ENCODE measurements at regions not wholly inside any gene's neighbourhood (a gene's known extent, or its start where the extent isn't known, plus 50 kb on each side); places are given as distances from the start of the nearest gene placed in this dataset.

DNA sequence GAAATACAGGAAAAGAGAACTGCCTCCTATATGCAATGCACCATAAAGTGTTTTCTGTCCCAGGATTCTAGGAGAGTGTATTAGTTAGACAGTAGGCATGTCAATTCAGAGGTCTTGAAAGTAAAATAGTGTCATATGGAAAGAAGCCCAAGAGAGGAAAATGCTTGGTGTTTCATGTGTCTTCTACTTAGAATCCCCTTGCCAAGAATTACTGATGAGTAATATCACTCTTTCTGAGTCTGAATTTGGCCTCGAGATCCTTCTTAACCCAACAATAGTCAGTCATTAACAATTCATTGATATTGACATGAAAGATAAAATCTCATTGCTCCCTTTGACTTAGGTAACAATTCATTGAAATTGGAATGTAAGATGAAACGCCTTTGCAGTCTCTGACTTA lies 972.2 kb downstream of the TTLL7 start:
- Histone ChIP-seq H3K4me3 (ENCODE audit: severe bottlenecking) (no peak overlapping the region), H3K4me1 (ENCODE audit: insufficient read depth, poor library complexity, severe bottlenecking) (no peaks in the 10 kb centered on the region), H3K27me3 (ENCODE audit: insufficient read depth, poor library complexity, severe bottlenecking) (no peaks in the 10 kb centered on the region), H3K27ac (ENCODE audit: poor library complexity, severe bottlenecking) (no peak overlapping the region), H3K36me3 (ENCODE audit: low read depth) (no peaks in the 10 kb centered on the region), H3K9me3 (ENCODE audit: severe bottlenecking) (no peaks in the 10 kb centered on the region)
- TF ChIP-seq, protein P1, sequence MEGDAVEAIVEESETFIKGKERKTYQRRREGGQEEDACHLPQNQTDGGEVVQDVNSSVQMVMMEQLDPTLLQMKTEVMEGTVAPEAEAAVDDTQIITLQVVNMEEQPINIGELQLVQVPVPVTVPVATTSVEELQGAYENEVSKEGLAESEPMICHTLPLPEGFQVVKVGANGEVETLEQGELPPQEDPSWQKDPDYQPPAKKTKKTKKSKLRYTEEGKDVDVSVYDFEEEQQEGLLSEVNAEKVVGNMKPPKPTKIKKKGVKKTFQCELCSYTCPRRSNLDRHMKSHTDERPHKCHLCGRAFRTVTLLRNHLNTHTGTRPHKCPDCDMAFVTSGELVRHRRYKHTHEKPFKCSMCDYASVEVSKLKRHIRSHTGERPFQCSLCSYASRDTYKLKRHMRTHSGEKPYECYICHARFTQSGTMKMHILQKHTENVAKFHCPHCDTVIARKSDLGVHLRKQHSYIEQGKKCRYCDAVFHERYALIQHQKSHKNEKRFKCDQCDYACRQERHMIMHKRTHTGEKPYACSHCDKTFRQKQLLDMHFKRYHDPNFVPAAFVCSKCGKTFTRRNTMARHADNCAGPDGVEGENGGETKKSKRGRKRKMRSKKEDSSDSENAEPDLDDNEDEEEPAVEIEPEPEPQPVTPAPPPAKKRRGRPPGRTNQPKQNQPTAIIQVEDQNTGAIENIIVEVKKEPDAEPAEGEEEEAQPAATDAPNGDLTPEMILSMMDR (IDR thresholded peaks at IDR 0.05; ENCODE audit: poor library complexity, severe bottlenecking), result no peak
- peak; percentile 23; the same call in 1 of the 3 replicates for ATAC-seq (ENCODE audit: low read depth)
- no peak for DNase-seq (ENCODE audit: low spot score)

DNA sequence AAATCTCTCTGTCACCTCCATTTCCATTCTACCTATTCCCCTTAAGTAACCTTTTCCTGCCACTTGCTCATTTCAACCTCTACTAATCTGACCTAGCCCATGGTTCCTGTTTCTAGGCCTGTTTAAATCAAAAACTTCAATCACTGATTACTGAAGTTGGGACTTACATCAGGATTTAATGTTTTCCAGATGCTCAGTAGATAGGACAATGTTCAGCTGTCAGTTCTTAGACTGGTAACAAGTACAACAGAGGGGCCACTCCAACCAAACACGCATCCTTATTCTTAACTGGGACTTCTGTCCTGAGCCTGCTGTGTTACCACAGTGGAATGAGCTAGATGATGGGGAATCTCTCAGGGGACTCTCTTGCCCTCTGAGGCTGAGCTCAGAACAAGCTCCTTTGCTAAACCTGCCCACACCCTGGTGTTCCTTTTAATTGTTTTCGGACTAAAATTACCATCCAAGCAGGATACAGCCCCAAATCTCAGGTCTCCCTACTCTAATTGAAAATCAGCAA lies 974.6 kb downstream of the TTLL7 start:
- H3K4me1 ChIP-seq (ENCODE audit: insufficient read depth, poor library complexity, severe bottlenecking), result no peaks in the 10 kb centered on the region
- no peaks in the 10 kb centered on the region for H3K36me3 ChIP-seq (ENCODE audit: low read depth)
- H3K4me3 ChIP-seq (ENCODE audit: severe bottlenecking), result no peak overlapping the region
- H3K27ac ChIP-seq (ENCODE audit: poor library complexity, severe bottlenecking), result no peak overlapping the region
- H3K27me3 ChIP-seq (ENCODE audit: insufficient read depth, poor library complexity, severe bottlenecking), result no peaks in the 10 kb centered on the region
- no peak for DNase-seq (ENCODE audit: low spot score)
- TF ChIP-seq, protein P1 (IDR thresholded peaks at IDR 0.05; ENCODE audit: poor library complexity, severe bottlenecking), result no peak
- no peaks in the 10 kb centered on the region for H3K9me3 ChIP-seq (ENCODE audit: severe bottlenecking)
- no peak for ATAC-seq (ENCODE audit: low read depth)

DNA sequence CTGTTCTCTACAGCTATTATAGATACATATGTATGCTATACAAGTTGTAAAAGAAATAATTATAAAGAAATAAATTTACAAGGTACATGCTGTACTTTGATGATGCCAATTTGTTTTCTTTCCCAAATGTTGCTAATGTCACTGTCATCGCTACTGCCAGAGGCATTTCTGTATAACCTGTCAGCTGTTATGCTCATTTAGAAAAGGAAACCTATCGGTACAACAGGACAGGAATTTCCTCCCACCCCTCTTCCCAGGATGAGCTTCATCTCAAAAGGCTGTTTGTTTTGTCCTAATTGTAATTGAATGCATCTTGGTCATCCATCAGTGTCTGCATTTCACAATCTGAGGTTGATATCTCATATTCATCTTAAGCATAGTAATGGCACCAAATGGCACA lies 975.7 kb downstream of the TTLL7 start:
- DNase-seq (ENCODE audit: low spot score), result no peak
- Histone ChIP-seq H3K4me3 (ENCODE audit: severe bottlenecking) (no peak overlapping the region), H3K27me3 (ENCODE audit: insufficient read depth, poor library complexity, severe bottlenecking) (no peaks in the 10 kb centered on the region), H3K36me3 (ENCODE audit: low read depth) (no peaks in the 10 kb centered on the region), H3K4me1 (ENCODE audit: insufficient read depth, poor library complexity, severe bottlenecking) (no peaks in the 10 kb centered on the region), H3K27ac (ENCODE audit: poor library complexity, severe bottlenecking) (no peak overlapping the region), H3K9me3 (ENCODE audit: severe bottlenecking) (no peaks in the 10 kb centered on the region)
- ATAC-seq (ENCODE audit: low read depth), result no peak
- TF ChIP-seq, protein P1 (IDR thresholded peaks at IDR 0.05; ENCODE audit: poor library complexity, severe bottlenecking), result no peak

DNA sequence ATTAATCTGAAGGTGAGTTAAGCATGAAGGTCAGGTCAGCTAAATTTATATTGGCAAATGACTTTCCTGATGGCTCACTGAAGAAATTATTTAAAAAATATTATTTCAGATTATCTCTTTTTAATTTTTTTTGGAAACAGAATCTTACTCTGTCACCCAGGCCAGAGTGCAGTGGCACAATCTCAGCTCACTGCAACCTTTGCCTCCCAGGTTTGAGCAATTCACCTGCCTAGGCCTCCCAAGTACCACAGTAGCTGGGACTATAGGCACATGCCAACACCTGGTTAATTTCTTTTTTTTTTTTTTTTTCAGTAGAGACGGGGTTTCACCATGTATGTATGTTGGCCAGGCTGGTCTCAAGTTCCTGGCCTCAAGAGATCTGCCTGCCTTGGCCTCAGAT lies 976.7 kb downstream of the TTLL7 start:
- no peaks in the 10 kb centered on the region for H3K9me3 ChIP-seq (ENCODE audit: severe bottlenecking)
- H3K27me3 ChIP-seq (ENCODE audit: insufficient read depth, poor library complexity, severe bottlenecking), result no peaks in the 10 kb centered on the region
- H3K27ac ChIP-seq (ENCODE audit: poor library complexity, severe bottlenecking), result no peak overlapping the region
- no peak overlapping the region for H3K4me3 ChIP-seq (ENCODE audit: severe bottlenecking)
- TF ChIP-seq, protein P1 (IDR thresholded peaks at IDR 0.05; ENCODE audit: poor library complexity, severe bottlenecking), result no peak
- ATAC-seq (ENCODE audit: low read depth) (no peak), DNase-seq (ENCODE audit: low spot score) (no peak)
- no peaks in the 10 kb centered on the region for H3K36me3 ChIP-seq (ENCODE audit: low read depth)
- H3K4me1 ChIP-seq (ENCODE audit: insufficient read depth, poor library complexity, severe bottlenecking), result no peaks in the 10 kb centered on the region

DNA sequence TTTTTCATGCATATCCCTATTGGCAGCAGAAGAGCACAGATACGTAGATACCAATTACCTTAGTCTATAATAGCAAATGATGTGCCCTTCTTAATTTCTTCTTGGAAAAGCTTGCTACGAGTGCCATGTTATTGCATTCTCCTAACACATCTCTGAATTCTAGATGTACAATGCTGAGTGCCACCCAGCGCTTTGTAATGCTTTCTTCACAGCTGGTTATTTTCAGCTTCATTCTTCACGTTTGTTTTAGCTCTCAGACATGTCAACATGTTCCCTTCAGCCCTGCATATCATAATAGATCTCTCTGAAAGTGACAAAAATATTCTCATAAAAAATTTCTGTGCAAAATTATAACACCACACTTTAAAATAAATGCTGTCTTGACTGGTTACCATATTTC lies 981.2 kb downstream of the TTLL7 start:
- TF ChIP-seq, protein P1 (IDR thresholded peaks at IDR 0.05; ENCODE audit: poor library complexity, severe bottlenecking), result no peak
- Histone ChIP-seq H3K4me3 (ENCODE audit: severe bottlenecking) (no peak overlapping the region), H3K27ac (ENCODE audit: poor library complexity, severe bottlenecking) (no peak overlapping the region), H3K36me3 (ENCODE audit: low read depth) (no peaks in the 10 kb centered on the region), H3K9me3 (ENCODE audit: severe bottlenecking) (no peaks in the 10 kb centered on the region), H3K27me3 (ENCODE audit: insufficient read depth, poor library complexity, severe bottlenecking) (no peaks in the 10 kb centered on the region), H3K4me1 (ENCODE audit: insufficient read depth, poor library complexity, severe bottlenecking) (no peaks in the 10 kb centered on the region)
- ATAC-seq (ENCODE audit: low read depth) (no peak), DNase-seq (ENCODE audit: low spot score) (no peak)
